HG02759 (cell line): ENCODE measurements at regions not wholly inside any gene's neighbourhood (a gene's known extent, or its start where the extent isn't known, plus 50 kb on each side); places are given as distances from the start of the nearest gene placed in this dataset.

Experiments
- ATAC-seq: cut with Tn5 transposase; IDR thresholded peaks from one replicate; pipeline ENCODE4 v1.9.1; 2021; ENCODE audit warnings: mild to moderate bottlenecking, moderate library complexity; ENCODE audit not compliant: unreplicated experiment

DNA sequence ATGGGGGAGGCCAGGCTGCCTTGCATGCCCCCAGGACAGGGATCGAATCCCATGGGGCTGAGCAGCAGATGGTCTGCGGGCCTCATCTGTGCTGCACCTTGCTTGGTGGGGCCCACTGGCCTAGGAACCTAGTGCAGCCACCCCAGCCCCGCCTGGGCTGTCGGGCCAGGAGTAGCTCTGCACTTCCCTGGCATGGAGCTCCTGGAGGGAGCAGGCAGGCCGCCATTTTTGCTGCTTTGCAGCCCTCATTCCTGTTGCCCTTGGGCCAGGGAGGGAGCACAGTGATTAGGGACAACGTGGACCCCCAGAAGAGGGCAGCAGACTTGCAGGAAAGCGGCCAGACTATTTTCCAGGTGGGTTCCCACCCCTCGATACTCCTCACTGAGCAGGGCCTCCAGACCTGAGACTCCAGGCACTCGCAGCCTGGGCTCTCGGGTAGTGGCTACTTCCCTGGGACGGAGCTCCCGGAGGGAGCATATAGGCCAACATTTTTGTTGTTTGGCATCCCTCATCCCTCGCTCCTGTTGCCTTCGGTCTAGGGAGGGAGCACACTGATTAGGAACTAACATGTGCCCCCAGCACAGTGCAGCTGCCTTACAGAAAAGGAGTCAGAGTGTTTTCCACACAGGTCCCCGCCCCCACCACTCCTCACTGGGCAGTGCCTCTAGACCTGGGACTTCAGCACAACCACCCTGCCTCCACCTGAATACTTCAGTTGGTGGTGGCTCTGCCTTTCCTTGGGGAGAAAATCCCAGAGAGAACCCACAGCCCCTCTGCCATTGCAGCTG, 99.5 kb downstream of the MAIP1 start:
- ATAC-seq, result no peak

DNA sequence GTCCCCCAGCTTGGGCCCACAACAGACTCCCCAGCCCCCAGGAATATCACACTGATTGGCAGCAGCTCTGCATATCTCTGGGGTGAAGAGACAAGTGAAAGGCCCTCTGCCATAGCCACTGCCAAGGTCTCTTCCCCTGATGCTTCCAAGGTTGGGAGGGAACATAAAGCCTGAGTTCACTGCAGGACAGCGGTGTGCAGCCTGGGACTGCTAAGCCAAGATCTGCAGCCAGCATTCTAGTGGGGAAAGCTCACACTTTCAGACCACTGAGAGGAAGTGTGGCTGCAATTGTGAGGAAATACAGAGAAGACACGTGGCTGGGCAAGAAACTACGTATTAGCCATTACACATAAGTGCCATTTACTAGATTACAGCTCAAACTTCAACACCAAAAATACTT, 100.7 kb downstream of the MAIP1 start:
- ATAC-seq, result no peak

DNA sequence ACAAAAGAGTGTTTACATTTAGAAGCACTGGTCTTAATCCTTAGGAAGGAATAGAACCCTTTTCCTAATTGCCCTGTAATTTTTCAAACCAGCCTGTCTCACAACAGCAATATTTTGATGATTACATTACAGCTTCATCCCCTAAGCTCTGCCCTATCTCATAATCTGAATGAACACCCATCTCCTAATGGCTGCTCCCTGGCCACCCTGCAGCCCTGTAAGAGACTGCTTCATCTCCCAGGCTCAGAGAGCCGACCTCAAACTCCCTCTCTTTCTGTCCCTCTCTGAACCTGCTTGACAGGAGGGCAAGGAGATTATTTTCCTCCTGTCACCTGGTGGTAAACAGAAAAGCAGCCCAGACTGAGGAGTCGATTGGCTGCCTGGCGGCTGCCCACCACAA, 107.8 kb downstream of the MAIP1 start:
- no peak for ATAC-seq

DNA sequence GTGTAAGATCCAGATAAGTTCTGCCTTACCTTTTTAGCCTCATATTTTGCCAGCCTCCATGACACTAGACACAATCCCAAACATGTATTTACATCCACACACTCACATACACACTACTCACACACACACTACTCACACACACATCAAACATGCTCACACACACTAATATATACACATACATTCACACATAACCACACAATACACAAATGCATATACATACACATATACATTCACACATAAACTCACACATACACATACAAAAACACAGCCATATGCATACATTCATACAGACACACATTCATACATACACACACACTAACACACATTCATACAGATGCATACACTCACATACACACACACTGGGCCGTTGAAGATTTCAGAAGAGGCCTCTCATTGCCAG, 109.5 kb downstream of the MAIP1 start:
- ATAC-seq, result no peak

DNA sequence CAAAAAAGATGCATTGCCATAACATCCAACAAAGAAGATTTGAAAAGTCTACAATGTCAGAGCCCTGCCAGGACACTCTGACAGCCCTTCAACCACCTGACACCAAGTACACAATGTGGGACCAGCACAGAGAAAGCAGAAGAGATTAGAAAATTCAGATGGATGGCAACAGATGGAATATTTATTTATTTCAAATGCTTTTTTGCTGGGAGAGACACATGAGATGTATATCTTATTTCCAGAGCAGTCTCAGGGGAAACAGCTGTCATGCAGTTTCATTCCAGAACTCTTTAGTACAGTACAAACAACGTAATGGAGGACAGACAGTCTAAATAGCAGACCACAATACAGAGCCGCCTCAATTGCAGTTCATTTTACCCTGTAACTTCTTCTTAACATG, 110.1 kb downstream of the MAIP1 start:
- ATAC-seq, result no peak

DNA sequence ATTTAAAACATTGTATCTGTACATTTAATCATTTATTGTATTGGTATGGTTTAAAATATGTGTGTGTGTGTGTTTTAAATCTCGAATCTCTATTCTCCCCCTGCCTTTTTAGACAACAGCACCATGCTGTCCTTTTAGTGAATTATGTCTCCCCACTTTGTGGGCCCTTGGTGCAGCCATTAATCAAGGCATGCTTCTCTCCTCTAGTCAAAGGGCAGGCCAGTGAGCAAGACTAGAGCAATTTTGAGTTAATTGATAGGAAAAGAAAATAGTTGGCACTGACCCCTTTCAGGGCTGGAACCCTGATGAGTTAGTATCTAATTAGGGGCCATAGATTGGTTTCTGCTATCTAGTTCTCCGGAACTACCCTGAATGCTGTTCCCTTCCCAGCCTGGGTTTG, 111.0 kb downstream of the MAIP1 start:
- ATAC-seq, result no peak

DNA sequence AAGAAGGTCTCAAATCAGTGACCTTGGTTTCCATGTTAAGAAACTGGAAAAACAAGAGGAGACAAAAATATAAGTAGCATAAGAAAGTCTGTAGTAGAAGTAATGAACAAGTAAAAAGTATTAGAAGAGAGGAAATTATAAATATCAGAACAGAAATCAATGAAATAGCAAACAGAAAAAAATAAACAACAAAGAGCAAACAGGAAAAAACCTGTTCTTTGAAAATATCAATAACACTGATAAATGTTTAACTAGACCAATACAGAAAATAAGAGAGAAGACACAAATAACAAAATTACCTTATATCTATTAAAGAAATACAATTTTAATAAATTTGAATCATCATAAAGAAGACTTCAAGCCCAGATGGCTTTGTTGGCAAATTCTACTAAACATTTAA, 113.3 kb downstream of the MAIP1 start:
- no peak for ATAC-seq

DNA sequence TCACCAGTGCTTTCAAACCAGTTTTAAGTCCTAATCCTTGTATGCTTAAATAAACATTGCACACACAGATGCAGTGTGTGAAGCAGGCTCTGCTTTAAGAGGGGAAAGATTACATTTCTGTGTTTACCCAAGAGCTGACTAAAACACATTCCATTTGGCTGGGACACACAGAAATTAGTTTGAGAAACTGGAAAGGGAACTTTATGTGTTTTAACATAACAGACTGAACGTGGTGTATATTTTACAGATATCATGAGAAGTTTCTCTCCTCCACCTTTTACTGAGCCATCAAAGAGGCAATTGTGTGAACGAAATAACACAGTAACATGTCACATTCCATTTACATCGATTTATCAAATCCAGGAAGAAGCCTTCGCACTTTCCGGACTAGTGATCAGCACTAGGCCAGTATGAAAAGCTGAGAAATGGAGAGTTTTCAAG, 121.8 kb downstream of the MAIP1 start:
- ATAC-seq, result no peak

DNA sequence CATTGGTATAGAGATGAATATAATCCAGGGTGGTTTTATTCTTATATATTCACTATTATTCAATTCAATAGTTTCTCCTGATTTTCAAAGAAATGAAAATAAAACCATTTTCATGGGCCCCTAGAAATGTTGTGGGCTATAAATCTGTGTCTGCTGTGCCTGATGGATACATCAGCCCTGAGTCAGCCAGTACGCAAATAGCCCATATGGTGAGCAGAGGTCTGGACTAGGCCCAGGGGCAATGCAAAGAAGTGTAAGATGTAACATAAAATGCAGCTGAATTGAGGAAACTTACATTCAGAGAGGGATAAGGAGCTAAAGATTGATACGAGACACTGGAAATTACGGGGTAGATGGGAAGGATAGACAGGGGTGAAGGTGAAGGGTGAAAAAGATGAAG, 122.5 kb downstream of the MAIP1 start:
- ATAC-seq, result no peak

DNA sequence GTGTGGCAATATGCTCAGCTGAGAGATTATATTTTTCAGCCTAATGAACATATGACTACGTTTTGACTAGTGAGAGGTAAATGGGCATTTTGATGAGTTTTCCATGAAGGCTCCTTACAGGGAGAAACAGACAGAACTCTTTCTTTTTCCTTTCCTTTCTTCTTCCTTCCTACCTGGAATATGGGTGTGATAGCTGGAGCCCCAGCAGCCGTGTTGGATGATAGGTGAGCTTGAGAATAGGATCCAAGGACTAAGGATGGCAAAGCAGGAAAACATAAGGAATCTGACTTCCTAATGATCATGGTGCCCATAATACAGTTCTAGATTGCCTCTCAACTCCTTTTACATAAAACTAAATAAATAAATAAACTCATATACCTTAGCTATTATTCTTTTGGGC, 124.0 kb downstream of the MAIP1 start:
- no peak for ATAC-seq

DNA sequence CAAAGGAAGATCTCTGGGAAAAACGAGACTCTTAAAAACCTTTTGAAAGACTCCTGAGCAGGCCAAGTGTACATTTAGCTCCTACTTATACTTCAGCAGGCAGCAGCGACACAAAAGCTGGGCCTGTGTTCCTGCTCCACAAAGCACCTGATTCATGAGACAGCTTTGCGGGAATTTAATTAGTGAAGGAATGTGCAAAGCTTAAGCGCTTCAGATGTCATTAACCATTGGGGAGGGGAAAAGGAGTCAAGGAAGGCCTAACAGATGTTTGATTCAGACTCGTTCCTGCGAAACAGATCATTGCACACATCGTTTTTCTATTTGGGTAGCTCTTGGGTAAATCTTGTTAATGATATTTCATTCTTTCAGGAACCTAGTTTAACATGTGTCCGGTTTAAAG, 125.9 kb downstream of the MAIP1 start:
- no peak for ATAC-seq

DNA sequence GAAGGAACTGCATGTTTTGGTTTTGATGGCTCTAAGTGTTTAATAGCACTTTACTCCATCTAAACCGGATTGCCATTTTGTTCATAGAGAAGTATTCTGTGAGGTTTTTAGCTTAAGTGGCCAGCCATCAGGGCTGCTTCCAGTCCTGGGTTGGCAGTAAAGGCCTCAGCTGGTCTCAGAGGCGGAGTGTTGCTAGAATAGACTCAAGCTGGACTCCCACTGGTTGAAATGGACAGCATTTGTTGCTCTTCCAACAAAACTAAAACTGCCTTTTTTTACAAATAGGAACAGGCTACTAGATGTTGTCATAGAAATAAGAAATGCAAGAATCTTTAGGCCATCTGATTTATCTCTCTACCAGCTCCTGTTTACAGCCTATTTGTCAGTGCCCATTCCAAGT, 126.4 kb downstream of the MAIP1 start:
- ATAC-seq, result no peak

DNA sequence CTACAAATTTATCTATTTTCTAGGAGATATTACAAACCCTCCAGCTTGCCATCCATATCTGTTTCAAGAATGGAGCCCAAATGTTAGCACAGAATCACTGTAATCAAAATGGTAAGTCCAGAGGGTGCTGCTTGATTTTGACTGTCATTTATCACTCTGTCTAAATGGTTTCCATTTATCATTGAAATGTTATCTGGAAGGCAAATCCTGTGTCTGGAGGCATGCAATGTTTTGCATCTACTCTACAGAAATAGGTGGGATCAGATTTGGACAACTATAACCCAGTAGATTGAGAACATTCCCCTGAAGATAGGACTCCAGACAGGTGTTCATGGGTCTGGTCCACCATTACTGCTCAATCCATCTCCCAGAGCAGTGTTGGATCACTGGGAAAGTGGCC, 128.7 kb downstream of the MAIP1 start:
- no peak for ATAC-seq

DNA sequence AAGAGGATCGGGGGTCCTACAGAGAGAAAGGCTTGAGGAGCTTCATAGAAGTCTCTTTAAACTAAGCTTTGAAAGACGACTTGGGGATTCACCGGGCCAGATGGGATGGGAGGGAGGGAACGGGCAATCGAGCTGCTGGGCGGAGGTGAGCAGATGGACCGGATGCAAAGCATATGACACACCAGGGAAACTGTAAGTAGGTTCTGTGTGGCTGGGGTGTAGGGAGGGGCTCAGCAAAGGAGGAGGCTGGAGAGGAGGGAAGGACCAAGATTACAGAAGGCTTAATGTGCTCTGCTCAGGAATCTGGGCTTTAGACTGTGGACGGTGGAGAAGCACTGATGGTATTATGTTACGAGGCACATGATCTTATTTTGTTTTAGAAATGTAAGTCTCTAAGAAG, 131.5 kb downstream of the MAIP1 start:
- no peak for ATAC-seq

DNA sequence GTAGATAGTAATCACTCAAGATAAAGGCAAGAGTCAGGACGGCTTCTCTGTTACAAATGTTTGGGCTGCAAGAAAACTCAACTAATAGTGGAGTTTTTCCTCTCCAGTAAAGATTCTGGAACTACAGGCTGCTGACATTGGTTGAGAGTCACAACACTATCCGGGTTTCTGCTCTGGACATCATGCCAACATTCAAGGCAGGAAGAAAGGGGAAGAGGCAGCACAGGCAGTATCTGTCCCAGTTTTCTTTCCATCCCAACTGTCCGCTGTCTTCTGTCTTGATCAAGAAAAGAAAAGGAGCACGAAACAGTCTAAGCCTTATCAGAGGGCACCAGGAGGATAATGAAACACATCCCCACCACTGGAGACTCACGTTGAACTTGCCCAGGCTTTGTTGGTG, 132.1 kb downstream of the MAIP1 start:
- no peak for ATAC-seq

DNA sequence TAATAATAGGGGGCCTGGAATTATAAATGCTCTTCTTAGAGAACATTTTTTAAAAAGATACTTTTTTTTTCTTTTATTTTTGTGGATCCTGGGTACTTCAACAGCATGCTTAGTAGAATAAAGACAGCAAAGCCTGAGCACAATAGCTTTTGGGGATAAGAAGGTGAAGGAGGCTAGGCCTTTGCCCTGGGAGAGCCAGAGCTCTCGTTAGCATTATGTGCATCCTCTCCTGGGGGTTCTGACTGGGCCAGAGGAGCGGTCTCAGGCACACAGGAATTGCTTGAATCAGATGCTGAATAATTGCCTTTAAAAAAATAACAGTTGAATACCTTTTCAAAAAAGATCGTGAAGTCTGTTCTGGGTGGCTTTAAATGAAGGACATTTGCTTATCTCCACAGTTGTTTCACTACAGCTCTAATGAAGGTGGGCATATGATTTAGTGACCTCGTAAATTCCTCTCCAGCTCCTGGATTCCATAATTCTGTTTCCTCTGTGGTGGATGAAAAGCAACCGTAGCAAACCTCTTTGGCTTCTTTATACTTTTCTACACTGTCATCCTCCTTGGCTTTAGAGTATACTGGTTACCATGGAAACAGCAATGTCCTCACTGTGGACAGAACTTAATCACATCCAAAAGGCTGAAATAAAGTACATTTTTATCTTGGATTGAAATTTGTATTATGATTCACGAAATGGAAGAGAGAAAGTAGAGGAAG, 133.8 kb downstream of the MAIP1 start:
- ATAC-seq, result no peak

DNA sequence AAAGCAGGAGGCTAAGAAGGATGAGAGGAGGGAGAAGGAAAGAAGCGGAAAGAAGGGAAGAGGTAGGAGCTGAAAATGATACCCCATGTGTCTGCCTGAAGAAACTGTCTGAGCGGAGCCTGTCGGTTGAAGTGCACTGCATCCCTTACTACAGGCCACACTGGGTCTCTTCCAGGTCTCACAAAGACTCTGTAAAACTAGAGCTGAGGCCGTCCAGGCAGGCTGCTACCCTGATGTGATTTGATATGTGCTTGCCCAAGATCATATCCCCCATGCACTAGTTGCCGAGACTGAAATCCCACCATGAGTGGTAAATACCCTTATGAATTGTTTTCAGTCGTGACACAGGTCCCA, 134.4 kb downstream of the MAIP1 start:
- ATAC-seq, result no peak

DNA sequence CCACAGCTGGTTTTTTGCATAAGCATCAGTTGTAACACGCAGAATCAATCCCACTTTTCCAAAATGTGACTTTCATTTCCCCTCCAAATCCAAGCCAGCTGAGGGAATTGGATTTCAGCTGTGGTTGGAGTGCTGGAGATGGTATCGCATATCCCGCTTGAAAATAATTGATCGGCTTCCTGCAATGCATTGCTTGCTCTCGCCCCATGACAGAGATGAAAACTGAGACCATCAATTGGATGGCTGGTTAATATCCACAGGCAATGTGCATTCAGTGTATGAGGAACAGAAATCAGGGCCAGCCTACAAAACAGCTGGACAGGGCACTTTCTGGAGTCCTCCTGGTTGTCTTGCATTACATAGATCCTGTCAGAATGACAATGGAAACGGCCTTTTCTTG, 135.3 kb downstream of the MAIP1 start:
- no peak for ATAC-seq

DNA sequence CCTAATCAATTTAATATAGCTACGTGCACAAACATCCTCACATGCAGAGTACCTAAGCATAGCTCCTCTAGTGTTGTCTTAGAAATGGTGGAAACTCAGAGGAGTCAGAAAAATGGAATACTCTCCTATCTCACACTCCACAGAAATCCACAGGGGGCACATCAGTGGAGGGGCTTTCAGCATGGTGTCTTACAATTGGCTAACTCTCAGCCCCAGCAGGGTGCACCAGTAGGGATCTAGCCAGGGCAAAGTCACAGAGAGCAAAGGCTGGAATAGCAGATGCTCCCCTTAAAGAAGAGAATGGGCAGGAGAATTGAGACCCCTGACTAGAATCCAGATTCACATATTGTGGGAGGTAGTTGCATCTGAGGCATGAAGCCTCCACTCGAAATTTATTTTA, 135.7 kb downstream of the MAIP1 start:
- no peak for ATAC-seq

DNA sequence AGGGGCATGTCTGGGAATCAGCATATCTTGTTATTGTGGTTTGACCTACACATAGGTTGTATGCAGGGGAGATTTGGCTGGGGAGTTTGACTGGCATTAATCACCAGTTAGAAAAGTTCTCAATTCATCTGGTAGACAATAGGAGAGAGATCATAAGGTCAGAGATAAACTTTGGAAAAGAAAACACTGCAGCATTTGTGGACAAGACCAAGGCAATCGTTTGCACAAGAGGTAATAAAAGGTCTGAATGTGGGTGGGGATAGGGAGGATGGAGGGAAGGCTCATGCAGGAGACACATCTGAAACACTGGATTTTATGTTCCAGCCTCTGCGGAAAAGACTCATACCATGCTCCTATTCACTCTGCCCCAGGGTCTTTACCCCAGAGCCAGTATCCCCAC, 136.9 kb downstream of the MAIP1 start:
- ATAC-seq, result no peak

DNA sequence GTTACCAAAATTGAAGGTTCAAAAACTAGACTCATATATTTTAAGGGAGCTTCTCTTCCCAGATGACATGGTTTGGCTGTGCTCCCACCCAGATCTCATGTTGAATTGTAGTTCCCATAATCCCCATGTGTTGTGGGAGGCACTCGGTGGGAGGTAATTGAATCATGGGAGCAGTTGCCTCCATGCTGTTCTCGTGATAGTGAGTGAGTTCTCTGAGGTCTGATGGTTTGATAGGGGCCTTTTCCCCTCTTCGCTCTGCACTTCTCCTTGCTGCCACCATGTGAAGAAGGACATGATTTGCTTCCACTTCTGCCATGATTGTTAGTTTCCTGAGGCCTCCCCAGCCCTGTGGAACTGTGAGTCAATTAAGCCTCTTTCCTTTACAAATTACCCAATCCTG, 140.1 kb downstream of the MAIP1 start:
- ATAC-seq, result no peak

DNA sequence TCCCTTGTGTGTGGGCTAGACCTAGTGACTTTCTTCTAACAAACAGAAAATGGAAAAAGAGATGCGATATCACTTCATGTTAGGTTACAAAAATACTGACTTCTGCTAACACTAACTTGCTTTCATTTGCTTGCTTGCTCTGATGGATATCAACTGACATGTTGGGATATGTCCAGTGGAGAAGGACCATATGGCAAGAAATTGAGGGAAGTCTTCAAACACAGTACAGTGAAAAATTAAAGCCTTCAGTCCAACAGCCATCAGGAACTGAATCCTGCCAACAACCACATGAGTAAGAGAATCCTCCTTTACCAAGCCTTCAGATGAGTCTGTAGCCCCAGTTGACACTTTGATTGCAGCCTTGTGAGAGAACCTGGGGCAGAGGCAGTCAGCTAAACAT, 143.9 kb downstream of the MAIP1 start:
- ATAC-seq, result no peak

DNA sequence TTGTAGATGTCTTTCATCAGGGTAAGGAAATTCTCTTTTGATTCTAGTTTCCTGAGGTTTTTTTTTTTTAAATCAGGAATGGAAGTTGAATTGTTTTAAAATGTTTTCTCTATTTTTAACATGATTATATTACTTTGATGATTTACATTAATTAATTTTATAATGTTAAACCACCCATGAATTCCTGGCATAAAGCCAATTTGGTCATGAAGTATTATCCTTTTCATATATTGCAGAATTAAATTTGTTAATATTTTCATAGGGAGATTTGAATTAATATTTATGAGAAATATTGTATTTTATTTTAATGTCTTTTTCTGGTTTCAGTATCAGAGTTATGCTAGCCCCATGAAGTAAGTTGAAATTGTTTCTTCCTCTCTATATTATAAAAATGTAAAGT, 144.6 kb downstream of the MAIP1 start:
- no peak for ATAC-seq
